Neuron (in vitro differentiated cells): ENCODE measurements at regions not wholly inside any gene's neighbourhood (a gene's known extent, or its start where the extent isn't known, plus 50 kb on each side); places are given as distances from the start of the nearest gene placed in this dataset.

ENCODE experiments used
- H2AFZ ChIP-seq: one replicate; pipeline ENCODE4 v1.6.1; 2013; ENCODE audit warnings: low read depth, mild to moderate bottlenecking, inconsistent platforms, low read length, moderate library complexity
- H3K27me3 ChIP-seq: one replicate; pipeline ENCODE4 v1.6.1; 2013; ENCODE audit warnings: low read length; ENCODE audit not compliant: insufficient read depth
- H3K36me3 ChIP-seq: one replicate; pipeline ENCODE4 v1.6.1; 2013; ENCODE audit warnings: low read length; ENCODE audit not compliant: insufficient read depth
- H3K4me1 ChIP-seq: one replicate; pipeline ENCODE4 v1.6.1; 2013; ENCODE audit warnings: low read length; ENCODE audit not compliant: insufficient read depth
- H3K4me3 ChIP-seq: 2 replicates; pipeline ENCODE4 v1.5.1; 2013; ENCODE audit warnings: mild to moderate bottlenecking, low read length, moderate library complexity
- H3K9me3 ChIP-seq: one replicate; pipeline ENCODE4 v1.6.1; 2013; ENCODE audit warnings: low read length

- no peaks in the 10 kb centered on the region for H3K9me3 ChIP-seq
- no peak overlapping the region for H3K4me3 ChIP-seq
- no peaks in the 10 kb centered on the region for H3K27me3 ChIP-seq
- no peak overlapping the region for H2AFZ ChIP-seq
- no peaks in the 10 kb centered on the region for H3K36me3 ChIP-seq
- no peaks in the 10 kb centered on the region for H3K4me1 ChIP-seq
These were observed 727.0 kb downstream of the C12orf50 start for GRCh38 chr12:87302126-87302745.

GRCh38 chr12:87290505-87290904 is 738.7 kb downstream of the C12orf50 start:
- H3K27me3 ChIP-seq, result no peaks in the 10 kb centered on the region

GRCh38 chr12:87283886-87284285 is 745.3 kb downstream of the C12orf50 start:
- no peaks in the 10 kb centered on the region for H3K36me3 ChIP-seq
- no peaks in the 10 kb centered on the region for H3K27me3 ChIP-seq
- no peaks in the 10 kb centered on the region for H3K9me3 ChIP-seq
- no peak overlapping the region for H2AFZ ChIP-seq
- H3K4me3 ChIP-seq, result no peak overlapping the region
- no peaks in the 10 kb centered on the region for H3K4me1 ChIP-seq

More at GRCh38 chr12:87290505-87290904, 738.7 kb downstream of the C12orf50 start:
- no peaks in the 10 kb centered on the region for H3K4me1 ChIP-seq
- H3K36me3 ChIP-seq, result no peaks in the 10 kb centered on the region
- H2AFZ ChIP-seq, result no peak overlapping the region
- no peak overlapping the region for H3K4me3 ChIP-seq
- no peaks in the 10 kb centered on the region for H3K9me3 ChIP-seq

GRCh38 chr12:87283111-87283510 is 746.1 kb downstream of the C12orf50 start:
- H3K4me1 ChIP-seq, result no peaks in the 10 kb centered on the region
- no peak overlapping the region for H2AFZ ChIP-seq
- no peaks in the 10 kb centered on the region for H3K36me3 ChIP-seq
- H3K4me3 ChIP-seq, result no peak overlapping the region
- H3K27me3 ChIP-seq, result no peaks in the 10 kb centered on the region
- H3K9me3 ChIP-seq, result no peaks in the 10 kb centered on the region

- H3K4me3 ChIP-seq, result no peak overlapping the region
- H2AFZ ChIP-seq, result no peak overlapping the region
- H3K27me3 ChIP-seq, result no peaks in the 10 kb centered on the region
- H3K9me3 ChIP-seq, result no peaks in the 10 kb centered on the region
- no peaks in the 10 kb centered on the region for H3K36me3 ChIP-seq
- H3K4me1 ChIP-seq, result peaks cover 6% of the 10 kb centered on the region
These were observed 748.3 kb downstream of the C12orf50 start for GRCh38 chr12:87280893-87281292.

- H2AFZ ChIP-seq, result no peak overlapping the region
- no peaks in the 10 kb centered on the region for H3K27me3 ChIP-seq
- peaks cover 8% of the 10 kb centered on the region for H3K4me1 ChIP-seq
- no peaks in the 10 kb centered on the region for H3K9me3 ChIP-seq
- no peaks in the 10 kb centered on the region for H3K36me3 ChIP-seq
- no peak overlapping the region for H3K4me3 ChIP-seq
These were observed 748.8 kb downstream of the C12orf50 start for GRCh38 chr12:87280356-87280755.

- Histone ChIP-seq H2AFZ (no peak overlapping the region), H3K36me3 (no peaks in the 10 kb centered on the region)
These were observed 754.5 kb downstream of the C12orf50 start for GRCh38 chr12:87274594-87275245.

GRCh38 chr12:87272851-87273250 is 756.4 kb downstream of the C12orf50 start:
- H3K9me3 ChIP-seq, result no peaks in the 10 kb centered on the region
- no peak overlapping the region for H3K4me3 ChIP-seq
- no peaks in the 10 kb centered on the region for H3K36me3 ChIP-seq

More at GRCh38 chr12:87274594-87275245, 754.5 kb downstream of the C12orf50 start:
- peaks cover 11% of the 10 kb centered on the region for H3K4me1 ChIP-seq
- no peaks in the 10 kb centered on the region for H3K9me3 ChIP-seq
- H3K27me3 ChIP-seq, result no peaks in the 10 kb centered on the region
- no peak overlapping the region for H3K4me3 ChIP-seq

GRCh38 chr12:87270919-87271318 is 758.3 kb downstream of the C12orf50 start:
- Histone ChIP-seq H3K36me3 (no peaks in the 10 kb centered on the region), H3K9me3 (no peaks in the 10 kb centered on the region), H3K4me1 (peaks cover 5% of the 10 kb centered on the region), H3K27me3 (no peaks in the 10 kb centered on the region), H2AFZ (no peak overlapping the region), H3K4me3 (no peak overlapping the region)

More at GRCh38 chr12:87272851-87273250, 756.4 kb downstream of the C12orf50 start:
- Histone ChIP-seq H3K4me1 (peaks cover 11% of the 10 kb centered on the region), H3K27me3 (no peaks in the 10 kb centered on the region), H2AFZ (no peak overlapping the region)

- Histone ChIP-seq H2AFZ (no peak overlapping the region), H3K4me3 (no peak overlapping the region), H3K9me3 (no peaks in the 10 kb centered on the region), H3K27me3 (no peaks in the 10 kb centered on the region), H3K4me1 (peaks cover 10% of the 10 kb centered on the region), H3K36me3 (no peaks in the 10 kb centered on the region)
These were observed 762.9 kb downstream of the C12orf50 start for GRCh38 chr12:87266305-87266704.

GRCh38 chr12:87259391-87259790 is 769.8 kb downstream of the C12orf50 start:
- H3K27me3 ChIP-seq, result no peaks in the 10 kb centered on the region
- H3K36me3 ChIP-seq, result no peaks in the 10 kb centered on the region
- peaks cover 12% of the 10 kb centered on the region for H3K4me1 ChIP-seq
- H3K4me3 ChIP-seq, result no peak overlapping the region
- no peaks in the 10 kb centered on the region for H3K9me3 ChIP-seq
- H2AFZ ChIP-seq, result no peak overlapping the region

GRCh38 chr12:87254381-87255030 is 774.7 kb downstream of the C12orf50 start:
- H3K9me3 ChIP-seq, result peaks cover 3% of the 10 kb centered on the region

GRCh38 chr12:87253157-87253556 is 776.0 kb downstream of the C12orf50 start:
- no peaks in the 10 kb centered on the region for H3K36me3 ChIP-seq
- no peak overlapping the region for H2AFZ ChIP-seq
- H3K4me1 ChIP-seq, result no peaks in the 10 kb centered on the region
- no peak overlapping the region for H3K4me3 ChIP-seq
- H3K9me3 ChIP-seq, result peaks cover 3% of the 10 kb centered on the region
- no peaks in the 10 kb centered on the region for H3K27me3 ChIP-seq

More at GRCh38 chr12:87254381-87255030, 774.7 kb downstream of the C12orf50 start:
- no peaks in the 10 kb centered on the region for H3K27me3 ChIP-seq
- no peaks in the 10 kb centered on the region for H3K36me3 ChIP-seq
- H3K4me1 ChIP-seq, result no peaks in the 10 kb centered on the region
- H3K4me3 ChIP-seq, result no peak overlapping the region
- no peak overlapping the region for H2AFZ ChIP-seq
